ENCODE measurements at regions not wholly inside any gene's neighbourhood (a gene's known extent, or its start where the extent isn't known, plus 50 kb on each side); places are given as distances from the start of the nearest gene placed in this dataset.

DNA sequence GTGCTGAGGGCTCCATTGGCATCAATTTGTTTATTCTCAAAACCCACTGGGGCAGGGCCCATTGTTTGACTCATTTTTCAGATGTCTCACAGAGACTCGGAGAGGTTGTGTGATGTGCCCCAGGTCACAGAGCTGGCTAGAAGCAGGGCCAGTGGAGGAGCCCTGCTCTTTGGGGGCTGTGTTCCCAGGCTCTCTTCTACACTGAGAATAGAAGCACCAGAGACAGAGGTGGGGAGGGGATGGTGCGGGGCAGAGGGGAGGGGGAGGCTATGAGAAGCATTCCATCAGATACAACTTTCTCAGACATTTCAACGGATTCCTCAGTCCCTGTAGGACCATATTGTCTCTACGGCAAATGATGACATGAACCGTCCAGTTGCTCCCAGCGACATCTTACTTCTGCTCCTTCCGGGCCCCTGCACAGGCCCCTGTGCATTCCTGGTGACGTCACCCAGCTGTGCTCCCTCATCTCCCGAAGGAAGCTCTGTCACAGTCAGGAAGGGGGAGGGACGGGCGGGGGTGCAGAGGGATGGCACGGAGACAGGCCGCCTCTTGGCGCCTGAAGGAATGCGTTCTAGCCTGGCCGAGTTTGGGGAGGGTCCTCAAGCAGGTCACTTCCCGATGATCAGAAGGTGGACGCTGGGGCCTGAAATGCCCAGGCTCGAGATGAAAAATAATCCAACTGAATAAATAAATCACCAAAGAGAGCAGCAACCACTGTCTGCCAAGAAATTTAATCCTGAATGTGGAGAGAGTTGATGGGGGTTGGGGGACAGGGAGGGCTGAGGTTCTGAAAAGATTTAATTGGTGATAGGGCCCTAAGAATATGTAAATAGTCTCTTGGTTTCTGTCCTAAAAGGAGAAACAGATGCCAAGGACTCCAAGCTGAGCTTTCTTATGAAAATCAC lies 114.1 kb downstream of the NOG start:
- TF ChIP-seq, protein P1, sequence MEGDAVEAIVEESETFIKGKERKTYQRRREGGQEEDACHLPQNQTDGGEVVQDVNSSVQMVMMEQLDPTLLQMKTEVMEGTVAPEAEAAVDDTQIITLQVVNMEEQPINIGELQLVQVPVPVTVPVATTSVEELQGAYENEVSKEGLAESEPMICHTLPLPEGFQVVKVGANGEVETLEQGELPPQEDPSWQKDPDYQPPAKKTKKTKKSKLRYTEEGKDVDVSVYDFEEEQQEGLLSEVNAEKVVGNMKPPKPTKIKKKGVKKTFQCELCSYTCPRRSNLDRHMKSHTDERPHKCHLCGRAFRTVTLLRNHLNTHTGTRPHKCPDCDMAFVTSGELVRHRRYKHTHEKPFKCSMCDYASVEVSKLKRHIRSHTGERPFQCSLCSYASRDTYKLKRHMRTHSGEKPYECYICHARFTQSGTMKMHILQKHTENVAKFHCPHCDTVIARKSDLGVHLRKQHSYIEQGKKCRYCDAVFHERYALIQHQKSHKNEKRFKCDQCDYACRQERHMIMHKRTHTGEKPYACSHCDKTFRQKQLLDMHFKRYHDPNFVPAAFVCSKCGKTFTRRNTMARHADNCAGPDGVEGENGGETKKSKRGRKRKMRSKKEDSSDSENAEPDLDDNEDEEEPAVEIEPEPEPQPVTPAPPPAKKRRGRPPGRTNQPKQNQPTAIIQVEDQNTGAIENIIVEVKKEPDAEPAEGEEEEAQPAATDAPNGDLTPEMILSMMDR (conservative IDR thresholded peaks at IDR 0.05; ENCODE audit: low read depth, low read length): no peak
- no peak overlapping the region for H3K4me3 ChIP-seq (ENCODE audit: low read depth, low read length)
- DNase-seq (ENCODE audit: low read depth): no peak

DNA sequence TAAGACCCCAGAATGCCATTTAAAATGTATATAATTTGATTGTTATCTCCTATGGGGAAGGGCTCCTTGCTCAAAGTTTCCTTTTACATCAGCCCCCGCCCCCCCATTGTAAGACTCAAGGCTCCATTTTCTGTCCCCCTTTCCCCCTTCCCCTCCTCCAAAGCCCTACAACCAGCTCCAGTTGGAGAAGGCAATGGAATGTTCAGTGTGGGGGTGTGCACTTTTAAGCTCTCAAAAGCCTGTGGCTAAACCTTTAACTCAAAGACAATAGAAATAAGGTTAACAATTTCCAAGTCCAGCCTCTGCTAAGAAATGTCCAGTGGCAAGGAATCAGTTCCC lies 114.7 kb downstream of the NOG start:
- no peak for DNase-seq (ENCODE audit: low read depth)
- TF ChIP-seq, protein P1 (conservative IDR thresholded peaks at IDR 0.05; ENCODE audit: low read depth, low read length): no peak
- H3K4me3 ChIP-seq (ENCODE audit: low read depth, low read length): no peak overlapping the region

DNA sequence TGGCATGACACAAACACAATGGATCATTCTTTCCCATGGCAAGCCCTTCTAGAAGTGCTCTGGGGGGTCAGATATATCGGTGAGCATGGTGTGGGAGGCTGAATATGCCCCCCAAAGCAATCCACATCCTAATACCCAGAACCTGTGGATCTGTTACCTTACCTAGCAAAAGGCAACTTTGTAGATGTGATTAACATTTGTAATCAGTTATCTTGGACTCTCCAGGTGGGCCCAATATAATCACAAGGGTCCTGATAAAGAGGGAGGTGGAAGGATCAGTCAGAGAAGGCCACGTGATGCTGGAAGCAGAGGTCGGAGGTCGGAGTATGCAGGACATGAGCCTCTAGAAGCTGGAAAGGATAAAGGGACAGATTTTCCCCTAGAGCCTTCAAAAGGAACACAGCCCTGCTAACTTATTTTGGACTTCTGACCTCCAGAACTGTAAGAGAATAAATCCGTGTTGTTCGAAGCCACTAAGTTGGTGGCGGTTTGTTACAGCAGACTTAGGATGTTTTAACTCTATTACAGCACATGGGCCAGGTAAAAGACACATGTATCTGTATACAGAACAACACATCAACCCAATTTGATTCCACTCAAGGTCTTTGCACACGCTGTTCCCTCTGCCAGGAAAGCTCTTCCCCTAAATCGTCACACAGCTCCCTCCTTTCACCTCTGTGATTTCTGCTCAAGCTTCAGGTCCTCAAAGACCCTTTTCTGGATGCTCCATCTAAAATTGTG lies 115.3 kb downstream of the NOG start:
- no peak for DNase-seq (ENCODE audit: low read depth)
- TF ChIP-seq, protein P1 (conservative IDR thresholded peaks at IDR 0.05; ENCODE audit: low read depth, low read length): no peak
- no peak overlapping the region for H3K4me3 ChIP-seq (ENCODE audit: low read depth, low read length)

DNA sequence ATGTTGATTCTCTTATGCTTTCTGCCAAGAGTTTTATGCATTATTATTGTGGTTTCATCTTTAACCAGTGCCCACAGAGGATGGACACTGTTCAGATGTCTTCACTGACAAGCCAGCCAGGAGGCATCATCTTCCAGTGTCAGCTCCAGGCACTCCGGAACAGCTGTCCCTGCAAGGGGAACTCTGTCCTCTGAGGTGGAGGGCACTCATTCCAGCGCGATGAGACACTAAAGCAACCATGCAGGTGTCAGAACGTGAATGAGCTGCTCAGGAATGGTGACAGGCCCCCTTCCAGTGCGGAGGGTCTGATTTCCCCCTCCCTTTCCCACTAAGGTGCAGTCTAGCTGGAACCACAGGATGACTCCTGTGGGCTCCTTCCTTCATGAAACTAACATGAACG lies 117.5 kb downstream of the NOG start:
- no peak for DNase-seq (ENCODE audit: low read depth)
- TF ChIP-seq, protein P1 (conservative IDR thresholded peaks at IDR 0.05; ENCODE audit: low read depth, low read length): no peak
- H3K4me3 ChIP-seq (ENCODE audit: low read depth, low read length): no peak overlapping the region

DNA sequence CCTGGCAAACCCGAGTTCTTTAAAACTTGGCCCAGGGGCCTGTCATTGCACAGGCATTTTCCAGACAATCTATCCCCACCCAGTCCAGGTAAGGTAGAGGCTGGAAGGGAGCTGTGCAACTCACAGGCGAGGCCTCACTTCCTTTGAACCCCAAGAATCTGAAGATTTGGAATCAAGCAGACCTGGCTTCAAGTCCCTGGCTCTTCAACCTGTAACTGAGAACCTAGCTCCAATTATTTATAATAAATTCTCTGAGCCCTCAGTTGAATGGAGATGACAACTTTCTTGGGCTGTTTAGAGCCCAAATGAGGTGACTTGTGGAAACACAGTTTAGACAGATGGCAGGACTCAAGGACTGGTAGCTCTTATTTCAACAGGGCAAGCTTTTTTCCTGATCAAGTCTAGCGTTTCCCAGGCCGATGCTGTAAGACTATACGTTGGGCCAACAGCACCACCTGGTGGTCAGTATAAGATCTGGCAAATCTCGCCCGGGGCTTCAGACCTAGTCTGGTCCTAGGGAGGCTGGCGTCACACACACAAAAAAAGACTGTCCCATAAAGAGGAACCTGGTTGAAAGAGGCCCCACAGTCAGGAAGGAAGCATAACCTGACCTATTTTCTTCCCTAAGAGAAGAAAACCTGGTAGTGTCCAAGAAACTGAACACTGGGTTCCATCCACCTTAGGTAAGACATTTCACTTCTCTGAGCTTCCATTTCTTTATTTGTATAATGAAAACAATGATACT lies 117.9 kb downstream of the C17orf67 start:
- no peak overlapping the region for H3K4me3 ChIP-seq (ENCODE audit: low read depth, low read length)
- TF ChIP-seq, protein P1 (conservative IDR thresholded peaks at IDR 0.05; ENCODE audit: low read depth, low read length): peak; percentile 89
- DNase-seq (ENCODE audit: low read depth): peak; percentile 40

DNA sequence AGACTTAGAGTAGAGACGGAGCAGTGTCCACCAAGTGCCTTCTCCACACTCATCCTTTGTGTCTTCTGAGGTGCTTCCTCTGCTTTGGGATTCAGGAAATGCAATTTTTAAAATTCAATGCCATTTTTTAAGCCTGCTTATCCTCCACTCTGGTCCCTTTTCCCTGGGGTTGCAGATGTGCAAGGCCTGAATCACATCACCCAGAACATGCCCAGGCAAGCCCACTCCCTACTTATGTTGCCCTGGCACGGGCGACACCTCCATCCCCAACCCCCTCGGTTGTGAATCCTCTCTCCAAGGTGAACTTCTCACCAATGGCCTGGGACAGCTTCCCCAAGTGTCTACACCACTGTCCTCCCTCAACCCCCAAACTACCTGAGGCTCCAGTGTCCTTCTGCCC lies 116.2 kb downstream of the C17orf67 start:
- no peak overlapping the region for H3K4me3 ChIP-seq (ENCODE audit: low read depth, low read length)
- TF ChIP-seq, protein P1 (conservative IDR thresholded peaks at IDR 0.05; ENCODE audit: low read depth, low read length): no peak
- no peak for DNase-seq (ENCODE audit: low read depth)

Measured in epithelial cell of proximal tubule (primary cell).